Ascending aorta (tissue), 2 donors: ENCODE measurements at regions not wholly inside any gene's neighbourhood (a gene's known extent, or its start where the extent isn't known, plus 50 kb on each side); places are given as distances from the start of the nearest gene placed in this dataset.

Experiments used
- DNase-seq, 2 donors: peaks; one replicate each; pipeline ENCODE4 v3.0.0-alpha.2; 2019; ENCODE audit warnings: low spot score in 2 of 2
- H3K27ac ChIP-seq, 2 donors: fragments of 200-600 bp; sonication (generic); one replicate each; pipeline ENCODE4 v1.5.1; 2016 to 2017; ENCODE audit warnings: mild to moderate bottlenecking in 1 of 2
- H3K27me3 ChIP-seq: fragments of 200-600 bp; sonication (generic); one replicate; pipeline ENCODE4 v1.5.1; 2017
- H3K36me3 ChIP-seq, 2 donors: fragments of 200-600 bp; sonication (generic); one replicate each; pipeline ENCODE4 v1.5.1; 2016
- H3K4me1 ChIP-seq, 2 donors: fragments of 200-600 bp; sonication (generic); one replicate each; pipeline ENCODE4 v1.5.1; 2016 to 2017; ENCODE audit warnings: mild to moderate bottlenecking in 1 of 2
- H3K4me3 ChIP-seq, 2 donors: fragments of 200-600 bp; sonication (generic); one replicate each; pipeline ENCODE4 v1.5.1; 2016 to 2017; ENCODE audit warnings: mild to moderate bottlenecking in 1 of 2
- H3K9me3 ChIP-seq, 2 donors: fragments of 200-600 bp; sonication (generic); one replicate each; pipeline ENCODE4 v1.5.1; 2016
- intact Hi-C: fragments of 100-400 bp; cut with DNase I; formaldehyde crosslinking; loops from one replicate; pipeline ENCODE4 v1.15.1; 2023
- TF ChIP-seq, protein P1 (sequence below), 3 experiments: fragments of 200-600 bp in 2 of 3; fragments of 450-650 bp in 1 of 3; sonication (generic) in 2 of 3; IDR thresholded peaks; one replicate each; pipeline ENCODE4 v1.5.1; 2016 to 2019; ENCODE audit warnings: antibody characterized with exemption in 3 of 3, mild to moderate bottlenecking in 1 of 3, moderate library complexity in 1 of 3

DNA sequence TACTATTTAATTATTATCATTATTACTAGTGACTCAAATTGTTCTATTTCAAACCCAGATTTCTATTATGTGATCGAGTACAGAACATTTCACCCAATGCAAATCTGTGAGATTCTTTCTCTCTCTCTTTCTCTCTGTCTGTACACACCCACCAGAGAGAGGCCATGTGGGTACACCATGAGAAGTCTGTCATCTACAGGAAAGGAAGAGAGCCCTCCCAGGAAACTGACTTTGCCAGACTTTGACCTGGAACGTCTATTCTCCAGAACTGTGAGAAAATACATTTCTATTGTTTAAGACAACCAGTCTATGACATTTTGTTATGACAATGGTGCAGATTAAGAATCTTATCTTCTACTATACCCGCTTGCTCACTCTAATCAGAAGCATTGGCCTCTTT lies 1091.6 kb downstream of the TTLL7 start:
- H3K9me3 ChIP-seq = no peaks in the 10 kb centered on the region
- TF ChIP-seq, protein P1, sequence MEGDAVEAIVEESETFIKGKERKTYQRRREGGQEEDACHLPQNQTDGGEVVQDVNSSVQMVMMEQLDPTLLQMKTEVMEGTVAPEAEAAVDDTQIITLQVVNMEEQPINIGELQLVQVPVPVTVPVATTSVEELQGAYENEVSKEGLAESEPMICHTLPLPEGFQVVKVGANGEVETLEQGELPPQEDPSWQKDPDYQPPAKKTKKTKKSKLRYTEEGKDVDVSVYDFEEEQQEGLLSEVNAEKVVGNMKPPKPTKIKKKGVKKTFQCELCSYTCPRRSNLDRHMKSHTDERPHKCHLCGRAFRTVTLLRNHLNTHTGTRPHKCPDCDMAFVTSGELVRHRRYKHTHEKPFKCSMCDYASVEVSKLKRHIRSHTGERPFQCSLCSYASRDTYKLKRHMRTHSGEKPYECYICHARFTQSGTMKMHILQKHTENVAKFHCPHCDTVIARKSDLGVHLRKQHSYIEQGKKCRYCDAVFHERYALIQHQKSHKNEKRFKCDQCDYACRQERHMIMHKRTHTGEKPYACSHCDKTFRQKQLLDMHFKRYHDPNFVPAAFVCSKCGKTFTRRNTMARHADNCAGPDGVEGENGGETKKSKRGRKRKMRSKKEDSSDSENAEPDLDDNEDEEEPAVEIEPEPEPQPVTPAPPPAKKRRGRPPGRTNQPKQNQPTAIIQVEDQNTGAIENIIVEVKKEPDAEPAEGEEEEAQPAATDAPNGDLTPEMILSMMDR (IDR thresholded peaks at IDR 0.05) = no peak
- DNase-seq = no peak
- intact Hi-C loops = no loop called here
- H3K27ac ChIP-seq = no peak overlapping the region
- no peak overlapping the region for H3K4me3 ChIP-seq
- no peaks in the 10 kb centered on the region for H3K36me3 ChIP-seq
- no peaks in the 10 kb centered on the region for H3K4me1 ChIP-seq
- no peaks in the 10 kb centered on the region for H3K27me3 ChIP-seq

- TF ChIP-seq, protein P1 (IDR thresholded peaks at IDR 0.05) = no peak
- DNase-seq = no peak
- intact Hi-C loops = no loop called here
- Histone ChIP-seq H3K27me3 (no peaks in the 10 kb centered on the region), H3K4me3 (no peak overlapping the region), H3K9me3 (no peaks in the 10 kb centered on the region), H3K27ac (no peak overlapping the region), H3K4me1 (no peaks in the 10 kb centered on the region), H3K36me3 (no peaks in the 10 kb centered on the region)
Observed at GRCh38 chr1:82903626-82904025, 1095.3 kb downstream of the TTLL7 start.

DNA sequence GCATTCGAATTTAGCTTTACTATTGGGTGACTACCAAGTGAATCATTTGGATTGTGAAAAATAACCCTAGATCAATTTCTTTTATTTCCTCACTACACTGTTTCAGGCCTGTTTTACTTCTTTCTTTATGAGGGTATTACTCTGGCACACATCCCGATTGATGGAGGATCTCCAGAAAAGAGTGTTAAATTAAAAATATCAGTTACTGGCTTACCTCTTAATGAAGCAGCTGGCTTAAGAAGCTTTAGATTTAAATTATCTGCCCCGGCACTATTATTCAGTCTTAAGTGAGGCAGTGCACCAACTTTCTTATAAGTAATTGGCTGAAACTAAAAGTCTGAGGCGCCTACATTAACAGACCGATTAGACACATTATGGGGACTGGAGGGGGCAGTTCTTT lies 1097.4 kb downstream of the TTLL7 start:
- Histone ChIP-seq H3K36me3 (no peaks in the 10 kb centered on the region), H3K4me3 (no peak overlapping the region), H3K27ac (no peak overlapping the region), H3K4me1 (no peaks in the 10 kb centered on the region), H3K27me3 (no peaks in the 10 kb centered on the region), H3K9me3 (no peaks in the 10 kb centered on the region)
- intact Hi-C loops = no loop called here
- DNase-seq = no peak
- TF ChIP-seq, protein P1 (IDR thresholded peaks at IDR 0.05) = no peak

GRCh38 chr1:82901118-82901517 lies 1097.8 kb downstream of the TTLL7 start:
- no peaks in the 10 kb centered on the region for H3K36me3 ChIP-seq
- intact Hi-C loops = no loop called here

DNA sequence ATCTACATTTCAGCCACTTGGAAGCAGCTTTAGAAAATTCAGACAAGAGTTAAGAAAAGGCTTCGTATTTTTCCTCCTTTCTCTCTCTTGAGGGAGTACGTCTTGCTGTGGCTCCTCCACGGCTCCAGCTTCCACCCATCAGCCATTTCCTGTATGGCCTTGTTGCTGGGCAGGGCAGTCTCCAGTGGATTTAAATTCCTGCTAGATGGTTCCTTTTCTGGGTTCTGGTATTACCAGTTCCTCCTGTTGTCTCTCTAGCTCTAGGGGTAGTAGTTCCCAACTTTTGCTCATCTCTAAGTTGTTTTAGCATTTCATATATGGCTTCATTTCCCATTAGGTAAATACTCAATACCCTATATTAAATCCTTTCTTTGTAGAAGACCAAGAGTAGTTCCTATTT lies 1098.3 kb downstream of the ADGRL2 start:
- H3K9me3 ChIP-seq = no peaks in the 10 kb centered on the region
- no peaks in the 10 kb centered on the region for H3K27me3 ChIP-seq
- no peak overlapping the region for H3K27ac ChIP-seq
- no peaks in the 10 kb centered on the region for H3K4me1 ChIP-seq
- intact Hi-C loops = no loop called here
- H3K36me3 ChIP-seq = no peaks in the 10 kb centered on the region
- H3K4me3 ChIP-seq = no peak overlapping the region
- no peak for DNase-seq
- TF ChIP-seq, protein P1 (IDR thresholded peaks at IDR 0.05) = no peak

More at GRCh38 chr1:82901118-82901517, 1097.8 kb downstream of the TTLL7 start:
- H3K27ac ChIP-seq = no peak overlapping the region
- H3K9me3 ChIP-seq = no peaks in the 10 kb centered on the region
- no peaks in the 10 kb centered on the region for H3K4me1 ChIP-seq
- TF ChIP-seq, protein P1 (IDR thresholded peaks at IDR 0.05) = no peak
- H3K4me3 ChIP-seq = no peak overlapping the region
- no peaks in the 10 kb centered on the region for H3K27me3 ChIP-seq
- no peak for DNase-seq

- DNase-seq = no peak
- TF ChIP-seq, protein P1 (IDR thresholded peaks at IDR 0.05) = no peak
- intact Hi-C loops = no loop called here
Observed at GRCh38 chr1:82897549-82897948, 1096.8 kb downstream of the ADGRL2 start.

More at GRCh38 chr1:82897549-82897948, 1096.8 kb downstream of the ADGRL2 start:
- Histone ChIP-seq H3K36me3 (no peaks in the 10 kb centered on the region), H3K27ac (no peak overlapping the region), H3K4me3 (no peak overlapping the region), H3K27me3 (no peaks in the 10 kb centered on the region), H3K4me1 (no peaks in the 10 kb centered on the region), H3K9me3 (no peaks in the 10 kb centered on the region)
